Epithelial cell of proximal tubule (primary cell): ENCODE measurements at regions not wholly inside any gene's neighbourhood (a gene's known extent, or its start where the extent isn't known, plus 50 kb on each side); places are given as distances from the start of the nearest gene placed in this dataset.
"Not testable (repeated sequence)": the region's sequence is repeated elsewhere in the genome, so short reads cannot be mapped to it uniquely, and the experiment has no call there.

Source experiments
- DNase-seq: peaks from one replicate; pipeline ENCODE4 v3.0.0-alpha.2; 2011; ENCODE audit warnings: low read depth
- H3K4me3 ChIP-seq: 2 replicates; pipeline ENCODE4 v1.5.1; 2011; ENCODE audit warnings: low read depth, mild to moderate bottlenecking, low read length
- CTCF ChIP-seq: conservative IDR thresholded peaks from 2 replicates; pipeline ENCODE4 v1.5.1; 2012; ENCODE audit warnings: low read depth, mild to moderate bottlenecking, low read length

GRCh38 chr4:189736656-189737055 lies 204.0 kb upstream of the FRG1 start:
- not testable (repeated sequence) for DNase-seq, H3K4me3 ChIP-seq

- not testable (repeated sequence) for DNase-seq, H3K4me3 ChIP-seq
Measured at GRCh38 chr4:189740118-189740517, 200.6 kb upstream of the FRG1 start.

- H3K4me3 ChIP-seq: no peak overlapping the region
- no peak for DNase-seq
- no peak for TF ChIP-seq CTCF
Measured at GRCh38 chr4:189740873-189741272, 199.8 kb upstream of the FRG1 start.

- not testable (repeated sequence) for DNase-seq, H3K4me3 ChIP-seq
Measured at GRCh38 chr4:189753092-189753491, 187.6 kb upstream of the FRG1 start.

GRCh38 chr4:189763583-189763982 lies 177.1 kb upstream of the FRG1 start:
- DNase-seq: no peak
- no peak overlapping the region for H3K4me3 ChIP-seq
- no peak for TF ChIP-seq CTCF

- no peak overlapping the region for H3K4me3 ChIP-seq
- TF ChIP-seq CTCF: no peak
- no peak for DNase-seq
Measured at GRCh38 chr4:189765301-189765700, 175.4 kb upstream of the FRG1 start.

GRCh38 chr4:189765736-189766135 lies 174.9 kb upstream of the FRG1 start:
- TF ChIP-seq CTCF: no peak
- H3K4me3 ChIP-seq: no peak overlapping the region
- no peak for DNase-seq

- no peak overlapping the region for H3K4me3 ChIP-seq
- TF ChIP-seq CTCF: no peak
- no peak for DNase-seq
Measured at GRCh38 chr4:189767941-189768340, 172.7 kb upstream of the FRG1 start.

GRCh38 chr4:189769131-189769530 lies 171.5 kb upstream of the FRG1 start:
- no peak overlapping the region for H3K4me3 ChIP-seq
- TF ChIP-seq CTCF: no peak
- DNase-seq: no peak
